HCT116 (cell line): ENCODE measurements at regions not wholly inside any gene's neighbourhood (a gene's known extent, or its start where the extent isn't known, plus 50 kb on each side); places are given as distances from the start of the nearest gene placed in this dataset.

ENCODE experiments used
- ATAC-seq: fragments of 200-7000 bp; cut with Tn5 transposase; 2 replicates; pipeline ENCODE4 v1.9.1; 2020; ENCODE audit warnings: mild to moderate bottlenecking, moderate library complexity
- BruUV-seq: library from RNA; stranded (reverse); fragments of 400-500 nt; replicated peaks from 2 replicates; lab custom pipeline; 2021; lab: Mats Ljungman, UMichigan
- CTCF ChIA-PET: fragments of 300-600 bp; sonication (Branson Sonifier 250); formaldehyde crosslinking; loops from one replicate; lab custom pipeline; 2021; ENCODE audit warnings: antibody characterized with exemption; lab: Charles Lee
- POLR2A ChIA-PET: fragments of 300-600, 350-600 bp; sonication (Branson Sonifier 250); formaldehyde crosslinking; loops from one replicate; lab custom pipeline; 2021; ENCODE audit warnings: antibody characterized with exemption; lab: Charles Lee
- RAD21 ChIA-PET, 2 experiments: fragments of 300-600 bp; sonication (Branson Sonifier 250); formaldehyde crosslinking; loops; one replicate each; lab custom pipeline; 2023; ENCODE audit warnings: low total read pairs in 2 of 2; ENCODE audit not compliant: uncharacterized antibody in 2 of 2, unreplicated experiment in 2 of 2, low non-redundant PET in 1 of 2; lab: Charles Lee
- DNase-seq: peaks from one replicate; pipeline ENCODE4 v3.0.0-alpha.2; 2010; ENCODE audit warnings: low read depth, low spot score
- H2AFZ ChIP-seq: fragments of 200-600 bp; shearing (Covaris generic), sonication (generic); 2 replicates; pipeline ENCODE4 v1.6.1; 2017; ENCODE audit warnings: low read depth, mixed run types, mixed read lengths, antibody characterized with exemption, low read length; ENCODE audit not compliant: poor library complexity, severe bottlenecking
- H3K27ac ChIP-seq: 2 replicates; pipeline ENCODE4 v1.5.1; 2012; ENCODE audit warnings: low read depth, low read length
- H3K27me3 ChIP-seq: fragments of 200-600 bp; sonication (generic); 2 replicates; pipeline ENCODE4 v1.6.1; 2016; ENCODE audit warnings: mixed run types, low read length, mixed read lengths; ENCODE audit not compliant: insufficient read depth
- H3K36me3 ChIP-seq, 2 experiments: fragments of 200-500 bp in 1 of 2; fragments of 200-600 bp in 1 of 2; sonication (Bioruptor generic) in 1 of 2; sonication (generic) in 1 of 2; 2 replicates each; pipeline versions ENCODE4 v1.5.1 to v1.6.1; 2014 to 2016; ENCODE audit warnings: low read length in 2 of 2, inconsistent platforms in 1 of 2, mixed read lengths in 1 of 2, mixed run types in 1 of 2; ENCODE audit not compliant: insufficient read depth in 2 of 2, control insufficient read depth in 1 of 2
- H3K4me1 ChIP-seq, 2 experiments: fragments of 200-600 bp in 1 of 2; sonication (generic) in 1 of 2; 2 replicates each; pipeline versions ENCODE4 v1.5.1 to v1.6.1; 2012 to 2017; ENCODE audit warnings: low read length in 2 of 2, inconsistent platforms in 1 of 2, mild to moderate bottlenecking in 1 of 2, mixed read lengths in 1 of 2, mixed run types in 1 of 2, moderate library complexity in 1 of 2; ENCODE audit not compliant: insufficient read depth in 2 of 2, control insufficient read depth in 1 of 2
- H3K4me2 ChIP-seq: fragments of 200-600 bp; sonication (generic); 2 replicates; pipeline ENCODE4 v1.6.1; 2017; ENCODE audit warnings: mixed run types, low read length, mixed read lengths
- H3K4me3 ChIP-seq, 2 experiments: fragments of 200-600 bp in 1 of 2; sonication (generic) in 1 of 2; replicated peaks in 1 of 2; 2 replicates each; pipeline ENCODE4 v1.5.1; 2011 to 2016; ENCODE audit warnings: low read length in 2 of 2, control low read depth in 1 of 2, low read depth in 1 of 2, mild to moderate bottlenecking in 1 of 2, mixed read lengths in 1 of 2, mixed run types in 1 of 2
- H3K79me2 ChIP-seq: fragments of 200-600 bp; sonication (generic); 2 replicates; pipeline ENCODE4 v1.6.1; 2017; ENCODE audit warnings: mild to moderate bottlenecking, mixed run types, low read length, moderate library complexity, mixed read lengths; ENCODE audit not compliant: insufficient read depth
- H3K9ac ChIP-seq: fragments of 200-600 bp; sonication (generic); 2 replicates; pipeline ENCODE4 v1.6.1; 2016; ENCODE audit warnings: low read length, mixed read lengths
- H3K9me2 ChIP-seq: fragments of 200-600 bp; sonication (generic), shearing (Covaris generic); 2 replicates; pipeline ENCODE4 v1.6.1; 2017; ENCODE audit warnings: mixed run types, mild to moderate bottlenecking, moderate library complexity; ENCODE audit not compliant: insufficient read depth
- H3K9me3 ChIP-seq, 2 experiments: fragments of 200-500 bp in 1 of 2; fragments of 200-600 bp in 1 of 2; sonication (Bioruptor generic) in 1 of 2; sonication (generic) in 1 of 2; 2 replicates each; pipeline ENCODE4 v1.6.1; 2014 to 2017; ENCODE audit warnings: low read length in 2 of 2, mixed read lengths in 2 of 2, inconsistent platforms in 1 of 2, low read depth in 1 of 2, mild to moderate bottlenecking in 1 of 2, mixed run types in 1 of 2, moderate library complexity in 1 of 2; ENCODE audit not compliant: control insufficient read depth in 1 of 2, insufficient read depth in 1 of 2
- H4K20me1 ChIP-seq: fragments of 200-600 bp; sonication (generic), shearing (Covaris generic); 2 replicates; pipeline ENCODE4 v1.6.1; 2017; ENCODE audit warnings: mixed run types, mild to moderate bottlenecking, moderate library complexity; ENCODE audit not compliant: insufficient read depth
- ATF3 ChIP-seq: IDR thresholded peaks from 2 replicates; pipeline ENCODE4 v1.6.1; 2012
- CBX3 ChIP-seq: IDR thresholded peaks from 2 replicates; pipeline ENCODE4 v1.6.1; 2012; ENCODE audit warnings: low read depth
- CEBPB ChIP-seq: IDR thresholded peaks from 2 replicates; pipeline ENCODE4 v1.6.1; 2012; ENCODE audit warnings: low read depth
- CTCF ChIP-seq, 3 experiments: fragments of 200-600 bp in 1 of 3; sonication (generic) in 1 of 3; IDR thresholded peaks in 2 of 3; conservative IDR thresholded peaks in 1 of 3; 2 replicates each; pipeline ENCODE4 v1.5.1; 2012 to 2017; ENCODE audit warnings: low read depth in 2 of 3, low read length in 2 of 3, antibody characterized with exemption in 1 of 3, borderline replicate concordance in 1 of 3, control low read depth in 1 of 3, mild to moderate bottlenecking in 1 of 3, mixed read lengths in 1 of 3, mixed run types in 1 of 3, moderate library complexity in 1 of 3; ENCODE audit not compliant: insufficient read depth in 1 of 3
- EGR1 ChIP-seq: IDR thresholded peaks from 2 replicates; pipeline ENCODE4 v1.6.1; 2012; ENCODE audit warnings: low read depth
- ELF1 ChIP-seq: IDR thresholded peaks from 2 replicates; pipeline ENCODE4 v1.6.1; 2012; ENCODE audit warnings: low read depth, borderline replicate concordance
- EZH2 ChIP-seq: fragments of 200-600 bp; sonication (generic); IDR thresholded peaks from 2 replicates; pipeline ENCODE4 v1.6.1; 2017; ENCODE audit warnings: antibody characterized with exemption, mixed run types
- EZH2phosphoT487 ChIP-seq: fragments of 200-600 bp; IDR thresholded peaks from 2 replicates; pipeline ENCODE4 v1.6.1; 2018; ENCODE audit warnings: antibody characterized with exemption, borderline replicate concordance
- FOSL1 ChIP-seq: IDR thresholded peaks from 2 replicates; pipeline ENCODE4 v1.6.1; 2012; ENCODE audit warnings: low read depth
- JUND ChIP-seq: IDR thresholded peaks from 2 replicates; pipeline ENCODE4 v1.6.1; 2012
- POLR2A ChIP-seq: IDR thresholded peaks from 2 replicates; pipeline ENCODE4 v1.7.0; 2011; ENCODE audit warnings: borderline replicate concordance; ENCODE audit not compliant: insufficient read depth, insufficient read length; ENCODE audit errors: extremely low read depth
- POLR2AphosphoS5 ChIP-seq: IDR thresholded peaks from 2 replicates; pipeline ENCODE4 v1.6.1; 2011; ENCODE audit warnings: mild to moderate bottlenecking, low read depth, low read length, moderate library complexity
- YY1 ChIP-seq: IDR thresholded peaks from 2 replicates; pipeline ENCODE4 v1.6.1; 2011; ENCODE audit warnings: low read length, low read depth, moderate library complexity, mild to moderate bottlenecking; ENCODE audit not compliant: insufficient replicate concordance; ENCODE audit errors: extremely low read depth
- ZFX ChIP-seq: fragments of 450-650 bp; IDR thresholded peaks from 2 replicates; pipeline ENCODE4 v1.6.1; 2017
- ZNF274 ChIP-seq: fragments of 200-500 bp; sonication (Bioruptor generic); IDR thresholded peaks from 2 replicates; pipeline ENCODE4 v1.6.1; 2014; ENCODE audit warnings: mild to moderate bottlenecking, low read depth, low read length, inconsistent platforms
- intact Hi-C: fragments of 100-400 bp; cut with micrococcal nuclease; formaldehyde crosslinking; loops from 2 replicates; pipeline ENCODE4 v1.10.0; 2022
- TF ChIP-seq, protein P1 (sequence below): IDR thresholded peaks from 2 replicates; pipeline ENCODE4 v1.6.1; 2012
- TF ChIP-seq, protein P2 (sequence below): IDR thresholded peaks from 2 replicates; pipeline ENCODE4 v1.6.1; 2011; ENCODE audit warnings: mild to moderate bottlenecking, low read length, moderate library complexity; ENCODE audit not compliant: insufficient replicate concordance; ENCODE audit errors: extremely low read depth

DNA sequence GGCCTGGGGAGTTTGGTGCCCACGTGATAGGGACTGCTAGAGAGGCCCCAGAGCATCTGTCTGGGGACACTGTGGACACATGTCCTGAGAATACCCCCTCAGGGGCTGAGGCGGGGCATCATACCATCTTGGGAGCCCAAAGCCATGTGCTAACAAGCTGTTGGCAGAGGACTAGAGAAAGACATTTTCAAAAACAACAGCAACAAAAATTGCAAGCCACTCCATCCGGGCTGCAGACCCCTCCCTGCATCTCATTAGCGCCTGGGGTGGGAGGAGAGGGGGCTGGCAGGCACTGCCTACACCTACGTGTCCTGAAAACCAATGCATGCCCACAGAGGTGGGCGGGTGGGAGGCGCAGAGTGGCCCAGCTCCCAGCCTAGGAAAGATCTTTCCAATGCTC lies 507.4 kb upstream of the PODXL start:
- Histone ChIP-seq H3K9me2 (no peaks in the 10 kb centered on the region), H3K4me1 (peaks cover 11 to 20% of the 10 kb centered on the region in 2 experiments), H3K4me3 (no peak overlapping the region), H2AFZ (no peak overlapping the region), H3K27me3 (peaks cover 7% of the 10 kb centered on the region; the same call in 1 of the 2 replicates), H3K4me2 (no peak overlapping the region)
- CTCF ChIA-PET, result no interaction called here
- no TSS peak for BruUV-seq
- TF ChIP-seq FOSL1 (no peak), ZNF274 (no peak), ZFX (no peak), ATF3 (no peak), EZH2phosphoT487 (no peak), EGR1 (no peak), EZH2 (no peak), POLR2AphosphoS5 (no peak), YY1 (no peak), POLR2A (no peak)
- TF ChIP-seq, all 23 proteins: peak for 0
- Histone ChIP-seq H4K20me1 (no peaks in the 10 kb centered on the region), H3K79me2 (no peaks in the 10 kb centered on the region), H3K9ac (no peak overlapping the region), H3K9me3 (no peaks in the 10 kb centered on the region), H3K36me3 (no peaks in the 10 kb centered on the region), H3K27ac (no peak overlapping the region)
- DNase-seq (no peak), ATAC-seq (no peak)
- ChIA-PET POLR2A (no interaction called here), RAD21 (no interaction called here)
- intact Hi-C loops, result no loop called here

- H3K79me2 ChIP-seq, result no peaks in the 10 kb centered on the region
- no peaks in the 10 kb centered on the region for H3K36me3 ChIP-seq
- H2AFZ ChIP-seq, result no peak overlapping the region
- ChIA-PET CTCF (no interaction called here), POLR2A (no interaction called here), RAD21 (no interaction called here)
- H3K9me3 ChIP-seq, result no peaks in the 10 kb centered on the region
- H3K9me2 ChIP-seq, result no peaks in the 10 kb centered on the region
- H3K4me1 ChIP-seq, result peaks cover 11 to 20% of the 10 kb centered on the region in 2 experiments
- ATAC-seq (no peak), DNase-seq (no peak)
- no peaks in the 10 kb centered on the region; the same call in 1 of the 2 replicates for H3K27me3 ChIP-seq
- intact Hi-C loops, result no loop called here
- no TSS peak for BruUV-seq
- H3K27ac ChIP-seq, result no peak overlapping the region
- H4K20me1 ChIP-seq, result no peaks in the 10 kb centered on the region
- H3K9ac ChIP-seq, result no peak overlapping the region
- H3K4me3 ChIP-seq, result no peak overlapping the region
- H3K4me2 ChIP-seq, result no peak overlapping the region
- TF ChIP-seq ZFX, result no peak
- no peak for TF ChIP-seq YY1
- no peak for TF ChIP-seq CTCF (IDR thresholded peaks at IDR 0.05 in 2 of 3, conservative IDR thresholded peaks at IDR 0.05 in 1 of 3; ENCODE audit: borderline replicate concordance in 1 of 3, insufficient read depth in 1 of 3, low read depth in 2 of 3, low read length in 2 of 3)
- no peak for TF ChIP-seq POLR2A
- TF ChIP-seq EZH2phosphoT487, result no peak
- TF ChIP-seq CEBPB, result no peak
- TF ChIP-seq EZH2, result no peak
- no peak for TF ChIP-seq CBX3
- TF ChIP-seq JUND, result no peak
- no peak for TF ChIP-seq EGR1
- no peak for TF ChIP-seq FOSL1
- TF ChIP-seq, protein P1, sequence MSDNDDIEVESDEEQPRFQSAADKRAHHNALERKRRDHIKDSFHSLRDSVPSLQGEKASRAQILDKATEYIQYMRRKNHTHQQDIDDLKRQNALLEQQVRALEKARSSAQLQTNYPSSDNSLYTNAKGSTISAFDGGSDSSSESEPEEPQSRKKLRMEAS, result no peak
- TF ChIP-seq, protein P2, sequence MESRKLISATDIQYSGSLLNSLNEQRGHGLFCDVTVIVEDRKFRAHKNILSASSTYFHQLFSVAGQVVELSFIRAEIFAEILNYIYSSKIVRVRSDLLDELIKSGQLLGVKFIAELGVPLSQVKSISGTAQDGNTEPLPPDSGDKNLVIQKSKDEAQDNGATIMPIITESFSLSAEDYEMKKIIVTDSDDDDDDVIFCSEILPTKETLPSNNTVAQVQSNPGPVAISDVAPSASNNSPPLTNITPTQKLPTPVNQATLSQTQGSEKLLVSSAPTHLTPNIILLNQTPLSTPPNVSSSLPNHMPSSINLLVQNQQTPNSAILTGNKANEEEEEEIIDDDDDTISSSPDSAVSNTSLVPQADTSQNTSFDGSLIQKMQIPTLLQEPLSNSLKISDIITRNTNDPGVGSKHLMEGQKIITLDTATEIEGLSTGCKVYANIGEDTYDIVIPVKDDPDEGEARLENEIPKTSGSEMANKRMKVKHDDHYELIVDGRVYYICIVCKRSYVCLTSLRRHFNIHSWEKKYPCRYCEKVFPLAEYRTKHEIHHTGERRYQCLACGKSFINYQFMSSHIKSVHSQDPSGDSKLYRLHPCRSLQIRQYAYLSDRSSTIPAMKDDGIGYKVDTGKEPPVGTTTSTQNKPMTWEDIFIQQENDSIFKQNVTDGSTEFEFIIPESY, result no peak
- no peak for TF ChIP-seq ZNF274
- no peak for TF ChIP-seq ELF1
Measured at GRCh38 chr7:132061937-132062336, 505.5 kb upstream of the PODXL start.
